ENCODE measurements at regions not wholly inside any gene's neighbourhood (a gene's known extent, or its start where the extent isn't known, plus 50 kb on each side); places are given as distances from the start of the nearest gene placed in this dataset.

DNA sequence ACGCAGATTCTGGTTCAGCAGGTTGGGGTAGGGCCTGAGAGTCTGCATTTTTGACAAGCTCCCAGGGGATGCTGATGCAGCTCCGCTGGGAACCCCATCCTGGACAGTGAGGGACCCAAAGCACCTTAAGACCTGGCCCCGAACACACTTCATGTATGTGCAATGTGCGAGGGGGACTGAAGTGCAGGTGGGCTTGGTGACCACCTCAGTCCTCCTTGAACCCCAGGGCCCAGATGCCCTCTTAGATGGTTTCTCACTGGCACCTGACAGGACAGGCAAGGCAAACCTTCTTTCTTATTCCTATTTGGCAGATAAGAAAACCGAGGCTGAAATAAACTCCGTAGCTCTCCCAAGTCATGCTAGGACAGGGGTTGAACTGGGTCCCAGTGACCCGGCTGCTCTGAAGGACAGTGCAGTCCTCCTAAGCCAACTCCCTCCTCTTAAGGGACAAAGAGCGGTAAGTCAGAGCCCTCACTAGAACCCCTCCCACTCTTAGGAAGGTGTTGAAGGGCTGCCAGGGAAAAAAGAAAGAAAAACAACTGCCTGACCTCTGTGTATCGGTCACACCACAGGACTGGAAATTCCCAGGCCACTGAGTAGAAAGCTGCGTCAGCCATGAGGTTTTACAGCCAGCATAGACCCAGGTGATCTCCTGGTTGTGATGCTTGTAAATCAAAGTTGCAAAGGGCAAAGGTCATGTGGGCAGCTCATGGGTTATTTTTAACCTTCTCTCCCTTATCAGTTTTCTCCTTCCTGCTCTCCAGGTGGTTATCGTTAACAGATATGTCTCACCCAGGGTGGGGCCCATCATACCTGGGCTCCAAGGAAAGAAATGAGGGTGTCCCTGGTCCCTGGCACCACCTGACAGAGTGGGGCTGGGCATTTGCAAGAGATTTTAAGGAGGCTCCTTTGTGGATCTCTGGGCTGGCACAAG is 90.9 kb upstream of the SMNDC1 start:
- peak; percentile 61 to 63 for DNase-seq
- 44 to 52% methylated on average over 10 to 11 of the region's 11 CpGs for WGBS, 2 donors
- no peak overlapping the region for H3K4me3 ChIP-seq (replicated peaks in 1 of 3)
- intact Hi-C loops (cut with DNase I), result no loop called here
- no peaks in the 10 kb centered on the region for H3K27me3 ChIP-seq
- TF ChIP-seq, protein P1, sequence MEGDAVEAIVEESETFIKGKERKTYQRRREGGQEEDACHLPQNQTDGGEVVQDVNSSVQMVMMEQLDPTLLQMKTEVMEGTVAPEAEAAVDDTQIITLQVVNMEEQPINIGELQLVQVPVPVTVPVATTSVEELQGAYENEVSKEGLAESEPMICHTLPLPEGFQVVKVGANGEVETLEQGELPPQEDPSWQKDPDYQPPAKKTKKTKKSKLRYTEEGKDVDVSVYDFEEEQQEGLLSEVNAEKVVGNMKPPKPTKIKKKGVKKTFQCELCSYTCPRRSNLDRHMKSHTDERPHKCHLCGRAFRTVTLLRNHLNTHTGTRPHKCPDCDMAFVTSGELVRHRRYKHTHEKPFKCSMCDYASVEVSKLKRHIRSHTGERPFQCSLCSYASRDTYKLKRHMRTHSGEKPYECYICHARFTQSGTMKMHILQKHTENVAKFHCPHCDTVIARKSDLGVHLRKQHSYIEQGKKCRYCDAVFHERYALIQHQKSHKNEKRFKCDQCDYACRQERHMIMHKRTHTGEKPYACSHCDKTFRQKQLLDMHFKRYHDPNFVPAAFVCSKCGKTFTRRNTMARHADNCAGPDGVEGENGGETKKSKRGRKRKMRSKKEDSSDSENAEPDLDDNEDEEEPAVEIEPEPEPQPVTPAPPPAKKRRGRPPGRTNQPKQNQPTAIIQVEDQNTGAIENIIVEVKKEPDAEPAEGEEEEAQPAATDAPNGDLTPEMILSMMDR (IDR thresholded peaks at IDR 0.05), result no peak
- no peak for TF ChIP-seq POLR2A (IDR thresholded peaks at IDR 0.05)
- no peaks in the 10 kb centered on the region for H3K9me3 ChIP-seq
- peak overlapping the region in 2 of 3 donors; percentile 64 to 67 for H3K27ac ChIP-seq
- no peaks in the 10 kb centered on the region for H3K36me3 ChIP-seq
- H3K4me1 ChIP-seq, result peaks cover 0 to 27% of the 10 kb centered on the region in 2 donors

DNA sequence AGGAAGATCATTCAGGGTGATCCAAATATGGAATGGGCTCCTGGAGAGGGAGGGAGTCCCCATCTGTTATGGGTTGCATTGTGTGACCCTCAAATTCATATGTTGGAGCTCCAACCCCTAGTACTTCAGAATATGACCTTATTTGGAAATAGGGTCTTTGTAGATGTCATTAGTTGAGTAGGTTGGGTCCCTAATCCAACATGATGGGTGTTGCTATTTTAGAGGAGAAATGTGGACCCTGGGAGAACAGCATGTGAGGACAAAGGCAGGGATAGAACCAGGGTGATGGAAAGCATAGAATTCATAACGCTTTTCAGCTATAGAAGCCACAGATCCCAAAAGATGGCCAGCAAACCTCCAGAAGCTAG is 91.5 kb upstream of the SMNDC1 start:
- no peaks in the 10 kb centered on the region for H3K9me3 ChIP-seq
- intact Hi-C loops (cut with DNase I), result no loop called here
- TF ChIP-seq, protein P1 (IDR thresholded peaks at IDR 0.05), result no peak
- no peak for TF ChIP-seq POLR2A (IDR thresholded peaks at IDR 0.05)
- no peaks in the 10 kb centered on the region for H3K27me3 ChIP-seq
- H3K27ac ChIP-seq, result peak overlapping the region in 2 of 3 donors; percentile 64 to 67
- H3K4me3 ChIP-seq (replicated peaks in 1 of 3), result no peak overlapping the region
- H3K4me1 ChIP-seq, result peaks cover 0 to 27% of the 10 kb centered on the region in 2 donors
- no peak for DNase-seq
- WGBS, 2 donors, result 96 to 100% methylated on average over 1 of the region's 1 CpG
- no peaks in the 10 kb centered on the region for H3K36me3 ChIP-seq

DNA sequence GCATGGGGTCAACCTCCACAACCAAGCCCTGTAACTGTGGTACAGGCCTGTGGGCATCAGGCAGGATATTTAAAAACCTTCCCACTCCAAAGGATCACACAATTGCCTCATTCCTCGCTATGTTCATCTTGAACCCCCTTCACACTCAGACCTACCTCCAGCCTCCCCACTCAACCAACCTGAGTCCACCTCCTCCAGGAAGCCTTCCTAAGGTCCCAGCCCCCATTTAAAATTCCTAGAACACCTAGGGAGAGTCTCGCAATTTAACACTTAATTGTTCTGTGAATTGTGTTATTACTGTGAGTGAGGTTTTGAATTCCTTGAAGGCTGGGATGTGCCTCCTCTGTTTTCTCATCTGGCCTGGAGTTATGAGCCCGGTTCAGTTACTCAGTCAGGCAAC is 93.1 kb upstream of the SMNDC1 start:
- intact Hi-C loops (cut with DNase I), result no loop called here
- DNase-seq, result no peak
- TF ChIP-seq, protein P1 (IDR thresholded peaks at IDR 0.05), result no peak
- no peak for TF ChIP-seq POLR2A (IDR thresholded peaks at IDR 0.05)
- H3K4me3 ChIP-seq (replicated peaks in 1 of 3), result no peak overlapping the region
- 89 to 94% methylated on average over 3 of the region's 3 CpGs for WGBS, 2 donors
- no peaks in the 10 kb centered on the region for H3K27me3 ChIP-seq
- peaks cover 0 to 27% of the 10 kb centered on the region in 2 donors for H3K4me1 ChIP-seq
- no peaks in the 10 kb centered on the region for H3K9me3 ChIP-seq
- peak overlapping the region in 2 of 3 donors; percentile 28 to 36 for H3K27ac ChIP-seq
- H3K36me3 ChIP-seq, result no peaks in the 10 kb centered on the region

DNA sequence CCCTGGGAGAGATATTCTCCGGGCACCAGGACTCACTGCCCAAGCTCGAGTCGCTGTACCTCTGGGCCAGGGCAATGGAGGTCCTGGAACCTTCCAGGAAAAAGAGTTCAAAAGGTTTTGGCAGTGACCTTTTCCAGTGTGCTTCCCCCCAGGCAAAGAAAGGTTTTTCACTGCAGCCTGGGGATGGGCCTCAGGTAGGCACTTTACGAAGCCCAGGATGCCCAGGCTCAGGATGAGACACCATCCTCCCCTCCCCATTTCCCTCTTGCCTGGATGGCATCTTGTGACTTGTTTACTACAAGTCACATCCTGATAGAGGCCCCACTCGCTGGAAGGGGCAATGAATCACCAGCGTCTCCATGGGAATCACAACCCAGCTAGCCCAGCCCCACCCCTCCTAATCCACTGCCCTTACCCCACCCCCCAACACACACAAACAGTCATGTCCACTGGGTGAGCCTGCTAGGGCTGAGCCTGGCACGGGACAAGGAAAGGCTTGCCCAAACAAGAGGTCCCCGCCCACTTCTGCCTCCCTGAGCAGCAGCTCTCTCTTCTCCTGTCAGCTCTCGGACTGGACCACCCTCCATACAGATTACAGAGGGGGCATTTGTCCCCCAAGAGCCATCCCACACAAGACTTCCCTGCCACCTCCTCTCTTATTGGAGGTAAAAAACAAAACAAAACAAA is 93.8 kb upstream of the SMNDC1 start:
- no peaks in the 10 kb centered on the region for H3K36me3 ChIP-seq
- H3K27me3 ChIP-seq, result no peaks in the 10 kb centered on the region
- peak overlapping the region; percentile 13 to 53 (median 36) for H3K27ac ChIP-seq
- H3K4me3 ChIP-seq (replicated peaks in 1 of 3), result no peak overlapping the region
- H3K9me3 ChIP-seq, result no peaks in the 10 kb centered on the region
- peak; percentile 12 to 26 for DNase-seq
- TF ChIP-seq, protein P1 (IDR thresholded peaks at IDR 0.05), result no peak
- no peak for TF ChIP-seq POLR2A (IDR thresholded peaks at IDR 0.05)
- H3K4me1 ChIP-seq, result peaks cover 0 to 27% of the 10 kb centered on the region in 2 donors
- intact Hi-C loops (cut with DNase I), result no loop called here
- 54 to 69% methylated on average over 8 to 9 of the region's 9 CpGs for WGBS, 2 donors

Data from thyroid gland (tissue), 4 donors.